ENCODE measurements at regions not wholly inside any gene's neighbourhood (a gene's known extent, or its start where the extent isn't known, plus 50 kb on each side); places are given as distances from the start of the nearest gene placed in this dataset.

- DNase-seq (ENCODE audit: extremely low spot score, unreplicated experiment) = no peak
- Mint-ChIP-seq H3K27me3 (no peaks in the 10 kb centered on the region), H3K27ac (no peak overlapping the region), H3K4me3 (no peak overlapping the region), H3K4me1 (ENCODE audit: unreplicated experiment) (no peaks in the 10 kb centered on the region), H3K36me3 (no peaks in the 10 kb centered on the region), H3K9me3 (no peaks in the 10 kb centered on the region)
- no peak for TF ChIP-seq CTCF (conservative IDR thresholded peaks at IDR 0.05)
These were observed 311.5 kb upstream of the DCBLD2 start for GRCh38 chr3:99212969-99213368.

GRCh38 chr3:99211309-99211708 lies 309.8 kb upstream of the DCBLD2 start:
- Mint-ChIP-seq H3K4me3 (no peak overlapping the region), H3K27me3 (no peaks in the 10 kb centered on the region), H3K36me3 (no peaks in the 10 kb centered on the region), H3K27ac (no peak overlapping the region), H3K9me3 (no peaks in the 10 kb centered on the region), H3K4me1 (ENCODE audit: unreplicated experiment) (no peaks in the 10 kb centered on the region)
- DNase-seq (ENCODE audit: extremely low spot score, unreplicated experiment) = no peak
- no peak for TF ChIP-seq CTCF (conservative IDR thresholded peaks at IDR 0.05)

GRCh38 chr3:99199021-99199420 lies 297.5 kb upstream of the DCBLD2 start:
- Mint-ChIP-seq H3K27me3 (peaks cover 4% of the 10 kb centered on the region), H3K4me1 (ENCODE audit: unreplicated experiment) (no peaks in the 10 kb centered on the region), H3K9me3 (no peaks in the 10 kb centered on the region), H3K36me3 (no peaks in the 10 kb centered on the region), H3K4me3 (no peak overlapping the region), H3K27ac (no peak overlapping the region)
- TF ChIP-seq CTCF (conservative IDR thresholded peaks at IDR 0.05) = no peak
- DNase-seq (ENCODE audit: extremely low spot score, unreplicated experiment) = no peak

GRCh38 chr3:99191186-99191585 lies 289.7 kb upstream of the DCBLD2 start:
- Mint-ChIP-seq H3K4me1 (ENCODE audit: unreplicated experiment) (no peaks in the 10 kb centered on the region), H3K27ac (no peak overlapping the region), H3K9me3 (no peaks in the 10 kb centered on the region), H3K36me3 (no peaks in the 10 kb centered on the region), H3K27me3 (no peaks in the 10 kb centered on the region), H3K4me3 (no peak overlapping the region)
- no peak for TF ChIP-seq CTCF (conservative IDR thresholded peaks at IDR 0.05)
- no peak for DNase-seq (ENCODE audit: extremely low spot score, unreplicated experiment)

- Mint-ChIP-seq H3K27ac (no peak overlapping the region), H3K4me1 (ENCODE audit: unreplicated experiment) (no peaks in the 10 kb centered on the region), H3K4me3 (no peak overlapping the region), H3K9me3 (no peaks in the 10 kb centered on the region), H3K27me3 (no peaks in the 10 kb centered on the region), H3K36me3 (no peaks in the 10 kb centered on the region)
- TF ChIP-seq CTCF (conservative IDR thresholded peaks at IDR 0.05) = no peak
- no peak for DNase-seq (ENCODE audit: extremely low spot score, unreplicated experiment)
These were observed 287.4 kb upstream of the DCBLD2 start for GRCh38 chr3:99188936-99189335.

GRCh38 chr3:99186016-99186415 lies 284.5 kb upstream of the DCBLD2 start:
- Mint-ChIP-seq H3K4me1 (ENCODE audit: unreplicated experiment) (no peaks in the 10 kb centered on the region), H3K27me3 (no peaks in the 10 kb centered on the region), H3K27ac (no peak overlapping the region), H3K36me3 (no peaks in the 10 kb centered on the region), H3K4me3 (no peak overlapping the region), H3K9me3 (no peaks in the 10 kb centered on the region)
- TF ChIP-seq CTCF (conservative IDR thresholded peaks at IDR 0.05) = no peak
- DNase-seq (ENCODE audit: extremely low spot score, unreplicated experiment) = no peak

Data from type B pancreatic cell (in vitro differentiated cells).